ENCODE measurements at regions not wholly inside any gene's neighbourhood (a gene's known extent, or its start where the extent isn't known, plus 50 kb on each side); places are given as distances from the start of the nearest gene placed in this dataset.

GRCh38 chr18:70683263-70683662 lies 394.4 kb downstream of the SOCS6 start:
- H3K4me3 ChIP-seq (ENCODE audit: low read depth, low read length): no peak overlapping the region
- no peaks in the 10 kb centered on the region for H3K27me3 ChIP-seq (ENCODE audit: control insufficient read depth, insufficient read depth, low read length)
- no peaks in the 10 kb centered on the region for H3K36me3 ChIP-seq (ENCODE audit: control insufficient read depth, insufficient read depth, low read length)
- no peak for FAIRE-seq
- no peak for DNase-seq (ENCODE audit: low read depth)
- TF ChIP-seq CTCF (IDR thresholded peaks at IDR 0.05; ENCODE audit: insufficient read depth, low read length, severe bottlenecking): no peak

- TF ChIP-seq CTCF (IDR thresholded peaks at IDR 0.05; ENCODE audit: insufficient read depth, low read length, severe bottlenecking): no peak
- H3K4me3 ChIP-seq (ENCODE audit: low read depth, low read length): no peak overlapping the region
- FAIRE-seq: no peak
These were observed 386.1 kb downstream of the SOCS6 start for GRCh38 chr18:70674896-70675295.

GRCh38 chr18:70673831-70674230 lies 385.0 kb downstream of the SOCS6 start:
- TF ChIP-seq CTCF (IDR thresholded peaks at IDR 0.05; ENCODE audit: insufficient read depth, low read length, severe bottlenecking): no peak
- Histone ChIP-seq H3K36me3 (ENCODE audit: control insufficient read depth, insufficient read depth, low read length) (no peaks in the 10 kb centered on the region), H3K27me3 (ENCODE audit: control insufficient read depth, insufficient read depth, low read length) (no peaks in the 10 kb centered on the region), H3K4me3 (ENCODE audit: low read depth, low read length) (no peak overlapping the region)
- DNase-seq (ENCODE audit: low read depth): no peak
- no peak for FAIRE-seq

More at GRCh38 chr18:70674896-70675295, 386.1 kb downstream of the SOCS6 start:
- no peak for DNase-seq (ENCODE audit: low read depth)
- Histone ChIP-seq H3K36me3 (ENCODE audit: control insufficient read depth, insufficient read depth, low read length) (no peaks in the 10 kb centered on the region), H3K27me3 (ENCODE audit: control insufficient read depth, insufficient read depth, low read length) (no peaks in the 10 kb centered on the region)

- Histone ChIP-seq H3K27me3 (ENCODE audit: control insufficient read depth, insufficient read depth, low read length) (no peaks in the 10 kb centered on the region), H3K4me3 (ENCODE audit: low read depth, low read length) (no peak overlapping the region), H3K36me3 (ENCODE audit: control insufficient read depth, insufficient read depth, low read length) (no peaks in the 10 kb centered on the region)
- TF ChIP-seq CTCF (IDR thresholded peaks at IDR 0.05; ENCODE audit: insufficient read depth, low read length, severe bottlenecking): no peak
- DNase-seq (ENCODE audit: low read depth) (no peak), FAIRE-seq (no peak)
These were observed 383.7 kb downstream of the SOCS6 start for GRCh38 chr18:70672581-70672980.

GRCh38 chr18:70671889-70672565 lies 383.2 kb downstream of the SOCS6 start:
- FAIRE-seq (no peak), DNase-seq (ENCODE audit: low read depth) (no peak)
- no peaks in the 10 kb centered on the region for H3K27me3 ChIP-seq (ENCODE audit: control insufficient read depth, insufficient read depth, low read length)
- no peak overlapping the region for H3K4me3 ChIP-seq (ENCODE audit: low read depth, low read length)
- H3K36me3 ChIP-seq (ENCODE audit: control insufficient read depth, insufficient read depth, low read length): no peaks in the 10 kb centered on the region
- TF ChIP-seq CTCF (IDR thresholded peaks at IDR 0.05; ENCODE audit: insufficient read depth, low read length, severe bottlenecking): no peak

GRCh38 chr18:70666936-70667335 lies 378.1 kb downstream of the SOCS6 start:
- H3K27me3 ChIP-seq (ENCODE audit: control insufficient read depth, insufficient read depth, low read length): no peaks in the 10 kb centered on the region
- FAIRE-seq (no peak), DNase-seq (ENCODE audit: low read depth) (no peak)
- no peak for TF ChIP-seq CTCF (IDR thresholded peaks at IDR 0.05; ENCODE audit: insufficient read depth, low read length, severe bottlenecking)
- no peaks in the 10 kb centered on the region for H3K36me3 ChIP-seq (ENCODE audit: control insufficient read depth, insufficient read depth, low read length)
- H3K4me3 ChIP-seq (ENCODE audit: low read depth, low read length): no peak overlapping the region
